GDM1 (cell line): ENCODE measurements at regions not wholly inside any gene's neighbourhood (a gene's known extent, or its start where the extent isn't known, plus 50 kb on each side); places are given as distances from the start of the nearest gene placed in this dataset.
"Not testable (repeated sequence)": the region's sequence is repeated elsewhere in the genome, so short reads cannot be mapped to it uniquely, and the experiment has no call there.

Source experiments
- DNase-seq: peaks from one replicate; lab custom pipeline; 2025; lab: John Stamatoyannopoulos, UW

DNA sequence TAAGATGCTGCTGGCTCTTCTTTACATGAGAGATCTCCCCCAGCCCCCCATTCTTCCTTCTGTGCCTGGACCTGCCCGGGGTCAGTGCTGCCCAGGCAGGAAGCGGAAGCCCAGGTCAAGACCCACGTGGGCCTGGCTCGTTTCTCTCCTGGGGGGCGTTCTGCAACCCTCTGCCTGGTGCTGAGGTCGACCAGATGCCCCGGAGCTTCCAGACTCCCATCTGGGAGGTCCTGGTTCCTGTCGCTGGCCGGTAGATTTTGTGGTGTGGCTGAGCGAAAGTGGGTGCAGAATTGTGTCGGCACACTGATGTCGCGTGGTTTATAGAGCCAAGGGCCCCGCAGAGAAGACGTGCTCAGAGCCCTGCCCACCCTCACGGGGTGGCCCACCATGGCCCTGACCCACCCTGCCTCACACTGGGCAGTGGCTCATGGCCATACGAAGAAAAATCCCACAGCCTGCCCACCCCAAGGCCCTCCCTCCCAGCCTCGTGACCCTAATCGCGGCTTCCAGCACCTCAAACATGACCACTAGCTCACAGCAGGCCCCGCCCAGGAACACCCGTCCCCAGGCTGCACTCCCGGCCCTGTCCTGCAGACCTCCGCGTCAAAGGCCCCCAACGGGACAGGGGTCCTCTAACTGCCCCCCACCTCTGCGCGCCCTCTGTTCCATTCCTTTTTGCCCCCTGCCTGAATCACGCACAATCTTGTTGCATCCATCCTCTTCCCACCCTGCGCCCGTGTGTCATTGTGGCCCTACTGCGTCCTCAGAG, 443.2 kb upstream of the ZNF722 start:
- DNase-seq: not testable (repeated sequence)

DNA sequence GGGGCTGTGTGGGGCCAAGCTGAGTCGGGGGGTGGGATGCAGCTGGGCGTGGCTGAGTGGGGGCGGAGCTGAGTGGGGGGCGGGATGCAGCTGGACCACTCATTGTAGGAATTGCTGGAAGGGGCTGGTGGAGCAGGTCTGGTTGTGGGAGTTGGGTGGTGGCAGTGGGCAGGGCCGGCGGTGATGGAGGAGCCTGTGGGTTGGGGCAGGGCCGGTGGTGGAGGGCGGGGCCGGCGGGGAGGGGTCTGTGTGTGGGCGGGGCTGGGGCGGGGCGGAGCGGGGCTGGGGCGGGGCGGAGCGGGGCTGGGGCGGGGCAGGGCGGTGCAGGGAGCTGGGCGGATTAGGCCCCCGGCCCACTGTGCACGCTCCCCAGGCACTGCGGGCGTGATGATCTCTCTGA, 442.4 kb upstream of the ZNF722 start:
- DNase-seq: not testable (repeated sequence)

DNA sequence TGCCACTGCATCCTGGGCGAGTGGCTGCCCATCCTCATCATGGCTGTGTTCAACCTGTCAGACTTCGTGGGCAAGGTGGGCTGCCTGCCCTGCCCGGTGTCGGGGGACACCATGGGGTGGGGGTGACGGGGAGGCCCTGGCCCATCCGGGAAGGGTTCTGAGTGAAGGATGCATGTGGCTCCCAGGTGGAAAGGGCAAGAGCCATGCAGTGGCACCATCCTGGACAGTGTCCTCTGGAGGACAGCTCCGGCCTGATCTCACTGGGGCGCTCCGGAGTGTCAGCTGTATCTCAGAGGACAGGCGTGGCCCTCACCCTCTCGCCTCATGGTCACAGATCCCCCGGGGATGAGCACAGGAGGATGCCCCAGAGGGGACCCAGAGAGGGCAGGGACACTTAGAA, 439.6 kb upstream of the ZNF722 start:
- DNase-seq: not testable (repeated sequence)

DNA sequence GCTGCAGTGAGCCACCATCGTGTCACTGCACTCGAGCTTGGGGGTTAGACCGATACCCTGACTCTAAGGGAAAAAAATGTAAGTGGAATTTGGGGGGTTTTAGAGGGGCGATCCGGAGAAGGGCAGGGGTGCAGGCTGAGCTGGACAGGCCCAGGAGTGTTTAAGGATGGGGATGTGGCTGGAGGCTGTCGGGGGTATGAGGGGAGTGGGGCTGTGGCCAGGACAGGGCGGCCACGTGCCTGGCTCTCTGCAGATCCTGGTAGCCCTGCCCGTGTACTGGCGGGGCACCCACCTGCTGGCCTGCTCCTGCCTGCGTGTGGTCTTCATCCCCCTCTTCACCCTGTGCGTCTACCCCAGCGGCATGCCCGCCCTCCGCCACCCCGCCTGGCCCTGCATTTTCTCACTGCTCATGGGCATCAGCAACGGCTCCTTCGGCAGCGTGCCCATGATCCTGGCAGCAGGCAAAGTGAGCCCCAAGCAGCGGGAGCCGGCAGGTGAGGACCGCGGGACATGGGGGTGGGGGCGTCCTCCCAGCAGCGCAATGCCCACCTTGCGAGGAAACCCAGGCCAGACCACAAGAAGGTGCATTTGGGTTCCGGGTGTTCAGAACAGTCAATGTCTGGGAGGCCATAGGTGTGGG, 438.7 kb upstream of the ZNF722 start:
- DNase-seq: not testable (repeated sequence)

DNA sequence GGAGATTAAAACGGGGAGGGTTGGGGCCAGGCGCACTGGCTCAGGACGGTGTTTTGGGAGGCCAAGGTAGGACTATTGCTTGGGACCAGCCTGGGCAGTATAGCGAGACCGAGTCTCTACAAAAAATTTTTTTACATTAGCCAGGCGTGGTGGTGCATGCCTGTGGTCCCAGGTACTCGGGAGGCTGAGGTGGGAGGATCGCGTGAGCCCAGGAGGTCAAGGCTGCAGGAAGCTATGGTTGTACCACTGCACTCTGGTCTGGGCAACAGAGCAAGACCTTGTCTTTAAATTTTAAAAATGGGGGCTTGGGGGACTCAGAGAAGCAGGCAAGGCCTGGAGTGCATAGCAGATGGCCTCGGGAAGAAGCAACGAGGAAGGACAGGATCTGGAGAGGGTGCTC, 436.7 kb upstream of the ZNF722 start:
- not testable (repeated sequence) for DNase-seq

DNA sequence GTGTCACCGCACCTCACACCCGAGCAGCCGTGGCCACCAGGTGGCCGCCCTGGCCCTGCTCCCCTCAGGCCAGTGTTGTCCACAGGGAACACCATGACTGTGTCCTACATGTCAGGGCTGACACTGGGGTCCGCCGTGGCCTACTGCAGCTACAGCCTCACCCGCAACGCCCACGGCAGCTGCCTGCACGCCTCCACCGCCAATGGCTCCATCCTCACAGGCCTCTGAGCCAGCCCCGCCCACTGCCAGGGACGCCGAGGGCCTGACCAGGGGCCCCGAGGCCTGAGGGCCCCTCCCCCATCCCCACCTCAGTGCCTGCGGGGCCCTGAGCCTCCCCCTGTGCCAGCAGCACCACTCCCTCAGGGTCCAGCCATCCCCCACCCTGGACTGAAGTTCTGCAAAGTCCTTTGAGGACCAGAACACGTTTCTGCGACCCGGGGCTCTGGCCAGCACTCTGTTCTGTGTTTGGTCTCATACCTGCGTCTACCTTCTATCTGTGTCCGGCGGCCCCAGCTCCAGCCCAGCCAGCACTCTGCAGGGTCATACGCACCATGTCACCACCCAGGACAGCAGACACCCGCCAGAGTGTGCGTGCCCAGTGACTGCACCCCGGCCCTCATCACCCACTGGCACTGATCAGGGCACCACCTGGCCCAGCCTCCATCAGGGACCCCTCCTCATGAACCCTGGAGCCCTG, 436.1 kb upstream of the ZNF722 start:
- DNase-seq: not testable (repeated sequence)

DNA sequence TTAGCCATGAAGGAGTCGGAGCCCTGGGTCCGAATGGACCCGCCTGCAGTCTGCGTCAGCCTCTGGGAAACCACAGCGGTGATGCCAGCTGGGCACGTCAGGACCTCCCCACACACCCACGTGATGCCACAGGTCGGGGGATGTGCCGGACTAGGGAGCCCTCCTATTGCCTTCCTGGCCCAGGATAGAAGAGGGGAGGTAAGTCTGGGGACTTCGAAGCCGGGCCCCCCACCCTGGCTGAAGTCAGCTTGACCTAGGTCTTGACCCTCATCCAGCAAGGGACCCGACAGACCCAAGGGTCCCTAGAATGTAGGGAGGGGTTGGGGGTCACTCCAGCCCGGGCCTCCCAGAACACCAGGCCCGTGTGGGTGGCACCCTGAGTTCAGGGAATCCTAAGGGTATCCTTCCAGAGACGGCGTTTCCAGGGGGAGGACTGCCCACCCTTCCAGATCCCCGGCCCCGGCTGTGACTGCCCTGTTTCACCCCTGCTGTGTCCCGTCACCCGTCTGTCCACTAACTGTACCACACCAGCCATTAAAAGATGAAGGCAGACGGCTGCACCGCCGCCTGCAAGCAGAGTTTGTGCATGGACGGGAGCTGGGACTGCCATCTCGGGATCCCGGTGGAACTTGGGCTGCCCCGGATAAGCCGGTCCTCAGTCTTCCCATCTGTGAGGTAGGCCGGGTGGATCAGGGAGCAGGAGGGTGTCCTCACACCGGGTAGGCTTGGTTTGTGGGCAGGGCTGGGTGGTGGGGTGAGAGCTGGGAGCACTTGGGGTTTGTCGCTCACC, 435.3 kb upstream of the ZNF722 start:
- DNase-seq: not testable (repeated sequence)

DNA sequence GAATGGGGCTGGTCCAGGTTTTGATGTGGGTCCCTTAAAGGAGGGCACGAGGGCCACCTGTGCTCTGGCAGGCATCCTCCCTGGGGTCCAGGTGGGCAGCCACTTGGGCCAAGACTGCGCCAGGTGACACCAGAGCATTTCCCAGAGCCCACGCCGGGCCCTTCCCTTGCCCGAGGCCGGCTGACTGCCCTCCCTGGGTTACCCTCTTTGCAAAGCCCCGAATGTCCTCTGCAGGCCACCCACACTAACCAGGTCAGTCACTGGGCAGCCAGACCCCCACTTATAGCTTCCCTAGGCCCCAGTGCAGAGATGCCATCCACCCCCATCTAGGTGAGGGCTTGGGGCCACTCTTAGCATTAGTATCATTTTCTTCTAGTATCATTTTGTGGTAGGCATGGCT, 433.8 kb upstream of the ZNF722 start:
- DNase-seq: not testable (repeated sequence)

DNA sequence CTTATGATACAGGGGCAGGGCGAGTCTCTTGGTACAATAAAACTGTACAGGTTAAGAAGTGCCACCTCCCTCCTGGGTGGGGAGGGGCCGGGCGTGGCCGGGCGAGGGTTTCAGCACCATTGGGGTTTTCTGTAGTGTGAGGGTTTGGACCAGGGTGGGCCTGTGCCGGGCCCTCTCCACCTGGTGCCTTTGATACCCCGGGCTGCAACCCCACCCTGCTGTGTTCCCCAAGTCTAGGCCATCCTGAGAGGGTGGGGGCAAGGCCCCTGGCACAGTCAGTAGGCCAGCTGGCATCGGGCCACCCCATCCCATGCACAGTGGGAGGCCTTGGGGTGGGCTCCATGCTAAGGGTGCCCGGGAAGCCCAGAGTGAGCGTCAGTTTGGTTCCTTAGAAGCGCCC, 431.8 kb upstream of the ZNF722 start:
- DNase-seq: not testable (repeated sequence)

DNA sequence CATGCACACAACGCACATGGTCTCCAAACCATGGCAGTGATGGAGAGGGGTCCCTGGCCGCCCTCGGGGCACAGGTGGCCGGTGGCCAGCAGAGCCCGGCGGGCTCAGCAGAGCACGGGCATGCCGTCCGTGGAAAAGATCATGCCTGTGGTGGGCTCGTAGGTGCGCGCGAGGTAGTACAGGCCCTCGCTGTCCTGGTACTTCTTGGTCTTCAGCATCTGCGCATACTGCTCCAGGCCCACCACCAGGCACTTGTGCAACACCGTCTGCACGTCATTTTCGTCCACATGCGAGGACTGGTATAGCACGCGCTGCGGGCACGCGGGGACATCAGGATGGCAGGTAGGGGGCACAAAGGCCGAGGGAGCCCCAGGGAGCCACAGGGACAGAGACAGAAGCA, 431.0 kb upstream of the ZNF722 start:
- DNase-seq: not testable (repeated sequence)

DNA sequence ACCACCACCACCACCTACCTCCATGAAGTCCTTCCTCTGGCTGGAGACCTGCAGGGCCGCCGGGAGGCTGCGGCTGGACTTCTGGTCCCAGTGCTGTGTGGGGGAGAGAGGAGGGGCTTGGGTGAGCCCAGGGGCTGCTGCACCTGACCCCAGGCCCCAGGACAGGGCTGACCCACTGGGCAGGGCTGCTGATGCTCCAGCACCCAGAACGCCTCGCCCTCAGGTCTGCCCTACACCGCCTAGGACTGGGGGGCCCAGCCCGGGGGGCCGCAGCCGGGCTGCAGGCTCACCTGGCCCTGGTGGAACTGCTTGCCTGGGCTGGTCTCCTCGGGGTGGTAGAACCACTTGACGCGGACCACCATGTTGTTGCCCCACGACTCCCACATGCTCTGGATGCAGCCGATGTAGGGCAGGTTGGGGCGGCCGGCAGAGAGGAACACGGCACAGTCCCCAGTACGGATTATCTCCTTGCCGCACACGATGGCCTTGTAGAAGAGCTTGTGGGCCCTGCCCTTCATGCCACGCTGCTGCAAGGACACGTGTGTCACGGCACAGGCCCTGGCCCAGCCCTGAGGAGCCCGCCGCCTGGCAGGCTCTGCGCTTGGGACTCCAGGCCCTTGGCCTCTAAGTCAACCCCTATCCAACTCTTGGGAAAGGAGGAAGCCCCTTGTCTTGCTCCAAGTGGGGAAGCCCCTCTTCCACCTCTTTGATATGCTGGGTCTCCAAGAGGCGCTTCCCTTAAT, 429.9 kb upstream of the ZNF722 start:
- DNase-seq: not testable (repeated sequence)

DNA sequence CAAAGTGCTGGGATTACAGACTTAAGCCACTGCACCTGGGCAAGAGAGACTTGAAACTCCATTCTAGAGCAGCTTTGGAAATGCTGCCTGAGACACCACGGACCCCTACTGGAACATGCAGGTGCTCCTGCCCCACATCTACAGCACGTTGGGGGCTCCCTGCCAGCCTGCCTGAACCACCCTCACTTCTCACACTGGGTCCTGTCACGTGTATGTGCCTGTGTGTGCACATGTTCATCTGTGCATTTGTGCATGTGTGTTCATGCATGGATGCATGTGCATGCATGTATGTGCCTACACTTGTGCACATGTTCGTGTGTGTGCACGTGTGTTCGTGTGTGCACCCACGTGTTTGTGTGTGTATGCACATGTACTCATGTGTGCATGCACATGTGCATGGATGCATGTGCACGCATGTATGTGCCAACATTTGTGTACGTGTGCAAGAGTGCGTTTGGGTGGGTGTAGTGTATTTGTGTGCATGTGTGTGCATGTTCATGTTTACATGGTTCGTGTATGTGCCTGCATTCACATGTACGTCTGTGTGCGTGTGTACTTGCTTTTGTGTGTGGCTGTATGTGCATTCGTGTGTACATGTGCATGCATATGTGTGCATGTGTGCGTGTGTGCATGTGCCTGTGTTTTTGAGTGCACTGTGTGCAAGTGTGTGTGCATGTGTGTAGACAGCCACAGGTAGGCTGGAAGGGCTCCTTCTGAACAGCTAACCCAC, 428.1 kb upstream of the ZNF722 start:
- not testable (repeated sequence) for DNase-seq

DNA sequence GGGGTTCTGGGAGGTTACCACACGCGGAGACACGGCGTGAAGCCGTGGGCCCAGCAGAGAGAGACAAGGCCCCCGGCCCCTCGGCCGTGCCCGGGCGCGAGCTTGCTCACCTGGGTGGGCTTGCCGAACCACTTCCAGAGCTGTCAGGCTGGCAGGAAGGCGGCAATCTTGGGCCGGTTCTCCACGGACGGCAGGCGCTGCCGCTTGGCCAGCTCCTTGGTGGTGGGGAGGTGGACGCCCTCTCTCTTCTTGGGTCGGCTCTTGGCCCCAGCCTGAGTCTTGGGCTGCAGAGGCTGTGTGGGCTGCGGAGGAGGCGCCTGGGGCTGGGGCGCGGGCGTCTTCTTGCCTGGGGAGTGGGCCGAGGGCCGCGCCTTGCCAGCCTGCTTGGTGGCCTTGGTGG, 426.5 kb upstream of the ZNF722 start:
- DNase-seq: not testable (repeated sequence)

DNA sequence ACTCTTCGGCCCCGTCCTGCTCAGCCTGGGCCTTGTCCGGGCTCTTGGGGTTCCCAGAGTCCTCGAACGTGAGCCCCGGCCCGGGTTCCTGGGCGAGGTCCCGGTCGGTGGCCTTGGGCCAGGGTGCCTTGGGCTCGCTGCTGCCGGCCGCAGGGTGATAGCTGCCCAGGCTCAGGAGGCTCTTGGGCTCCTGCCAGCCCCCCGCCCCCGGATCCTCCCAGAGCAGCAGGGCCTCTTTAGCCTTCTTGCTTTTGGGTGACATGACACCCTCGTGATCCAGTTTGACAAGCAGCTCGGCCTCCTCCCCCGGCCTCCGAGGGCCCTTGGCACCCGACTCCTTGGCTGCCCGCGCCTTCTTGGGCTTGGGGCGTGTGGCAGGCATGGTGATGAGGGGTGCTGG, 425.7 kb upstream of the ZNF722 start:
- not testable (repeated sequence) for DNase-seq

DNA sequence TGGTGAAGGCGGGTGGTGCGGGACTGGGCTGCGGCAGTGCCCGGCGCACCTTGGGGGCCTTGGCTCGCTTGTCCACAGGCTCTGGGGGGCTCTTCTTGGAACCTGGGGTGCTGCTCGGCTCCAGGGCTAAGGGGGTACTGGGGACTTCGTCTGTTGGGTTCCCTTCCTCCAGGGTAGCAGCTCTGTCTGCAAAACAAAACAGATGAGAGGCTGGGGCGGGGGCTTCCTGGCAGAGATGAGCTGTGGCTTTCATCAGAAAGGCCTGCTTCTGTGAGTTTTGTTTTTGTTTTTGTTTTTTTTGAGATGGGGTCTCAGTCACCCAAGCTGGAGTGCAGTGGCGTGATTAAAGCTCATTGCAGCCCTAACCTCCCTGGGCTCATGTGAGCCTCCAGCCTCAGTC, 425.2 kb upstream of the ZNF722 start:
- DNase-seq: not testable (repeated sequence)

DNA sequence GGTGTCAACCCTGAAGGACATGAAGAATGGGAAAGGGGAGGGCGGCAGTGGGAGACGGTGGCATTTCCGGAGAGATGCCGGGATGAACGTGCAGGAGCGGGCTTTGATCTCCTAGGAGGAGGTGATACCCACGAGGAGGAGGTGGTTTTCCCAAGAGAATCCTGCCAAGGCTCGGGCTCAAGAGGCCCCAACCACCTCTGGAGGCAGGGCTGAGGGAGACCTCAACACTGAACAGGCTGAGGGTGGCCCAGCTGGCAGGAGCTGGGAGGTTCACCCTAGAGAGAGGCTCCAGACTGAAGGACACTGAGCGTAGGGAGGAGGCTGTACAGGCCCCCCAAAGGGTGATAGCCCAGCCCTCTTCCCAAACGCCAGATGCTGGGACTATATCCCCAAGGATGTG, 422.2 kb upstream of the ZNF722 start:
- DNase-seq: not testable (repeated sequence)

DNA sequence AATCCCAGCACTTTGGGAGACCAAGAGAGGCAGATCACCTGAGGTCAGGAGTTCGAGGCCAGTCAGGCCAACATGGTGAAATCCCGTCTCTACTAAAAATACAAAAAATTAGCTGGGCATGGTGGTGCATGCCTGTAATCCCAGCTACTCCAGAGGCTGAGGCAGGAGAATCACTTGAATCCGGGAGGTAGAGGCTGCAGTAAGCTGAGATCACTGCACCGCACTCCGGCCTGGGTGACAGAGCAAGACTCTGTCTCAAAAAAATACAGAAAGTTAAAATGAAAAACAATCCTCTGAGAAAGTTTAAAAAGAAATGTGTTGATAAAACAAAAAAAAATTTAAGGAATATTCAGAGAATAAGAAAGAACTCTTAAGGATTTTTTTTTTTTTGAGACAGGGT, 421.6 kb upstream of the ZNF722 start:
- DNase-seq: not testable (repeated sequence)

DNA sequence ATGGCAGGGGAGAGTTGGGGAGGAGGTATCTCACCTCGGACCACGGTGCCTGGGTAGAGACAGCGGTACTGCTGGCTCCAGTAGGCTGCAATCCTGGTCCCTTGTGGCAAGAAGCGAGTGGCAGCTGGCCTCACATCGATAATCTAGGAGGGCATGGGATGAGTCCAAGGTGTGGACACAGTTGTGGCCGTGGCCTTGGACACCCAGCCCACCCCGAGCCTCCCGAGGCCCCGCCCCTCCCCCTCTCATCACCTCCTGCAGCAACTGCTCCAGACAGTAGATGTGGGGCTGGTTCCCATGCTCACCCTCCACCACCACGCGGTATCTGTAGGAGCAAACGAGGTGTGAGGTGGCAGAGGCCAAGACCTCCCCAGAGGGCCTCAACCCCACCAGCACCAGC, 418.6 kb upstream of the ZNF722 start:
- not testable (repeated sequence) for DNase-seq

DNA sequence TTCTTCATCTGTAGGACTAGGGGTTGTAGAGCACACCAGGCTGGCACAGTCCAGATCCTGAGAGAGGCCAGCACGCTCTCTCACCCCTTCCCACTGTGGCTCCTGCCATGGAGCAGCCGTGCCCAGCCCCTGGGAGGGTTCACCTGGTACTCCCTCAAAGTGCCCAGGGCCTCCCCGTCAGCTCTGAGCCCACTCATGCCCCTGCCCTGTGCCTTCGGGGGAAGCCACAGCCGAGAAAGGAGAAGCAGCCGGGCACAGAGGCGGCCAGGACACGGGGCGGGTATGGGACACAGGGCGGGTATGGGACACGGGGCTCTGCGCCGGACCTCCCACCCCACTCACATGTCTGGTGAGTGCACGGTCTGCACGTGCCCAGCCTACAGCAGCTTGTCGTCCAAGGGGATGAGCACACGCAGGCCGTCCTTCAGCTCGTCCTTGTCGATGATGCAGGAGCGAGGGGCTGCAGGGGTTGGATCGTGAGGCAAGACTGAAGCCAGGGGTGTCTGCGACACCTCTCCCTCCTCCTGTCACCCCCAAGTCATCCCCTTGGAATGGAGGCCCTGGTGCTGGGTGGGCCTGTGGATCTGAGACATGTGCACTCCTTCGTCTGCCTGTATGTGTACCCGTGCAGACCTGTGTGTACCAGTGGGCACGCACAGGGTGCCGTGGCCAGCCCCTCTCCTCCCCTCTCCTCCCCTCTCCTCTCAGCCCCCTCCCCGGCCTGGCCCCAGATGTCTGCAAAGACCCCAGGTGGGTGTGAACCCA, 417.9 kb upstream of the ZNF722 start:
- not testable (repeated sequence) for DNase-seq

DNA sequence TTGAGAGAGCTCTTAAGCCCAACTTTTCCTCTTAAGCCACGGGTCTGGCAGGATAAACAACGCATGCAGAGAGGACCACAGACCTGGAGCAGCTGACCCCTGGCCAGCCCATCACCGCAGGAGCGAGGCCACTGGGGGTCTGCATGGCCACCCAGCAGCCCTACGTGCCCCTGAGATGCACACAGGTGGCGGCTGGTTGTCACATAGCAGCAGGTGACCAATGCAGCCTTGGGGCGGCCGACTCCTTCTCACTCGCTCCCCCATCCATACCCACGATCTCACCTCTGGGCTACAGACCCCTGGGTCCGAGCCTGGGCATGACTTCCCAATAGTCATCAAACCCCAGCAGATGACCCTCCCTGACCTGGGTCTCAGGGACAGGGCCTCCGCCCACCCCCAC, 415.9 kb upstream of the ZNF722 start:
- not testable (repeated sequence) for DNase-seq
